Endothelial cell of umbilical vein (primary cell): ENCODE measurements at regions not wholly inside any gene's neighbourhood (a gene's known extent, or its start where the extent isn't known, plus 50 kb on each side); places are given as distances from the start of the nearest gene placed in this dataset.

Experiments
- BruUV-seq: library from RNA; stranded (reverse); fragments of 400-500 nt; replicated peaks from 2 replicates; lab custom pipeline; 2021; lab: Mats Ljungman, UMichigan
- CTCF ChIA-PET: fragments of 300-600, 350-600 bp; sonication (Branson Sonifier 250); formaldehyde crosslinking; loops from one replicate; lab custom pipeline; 2021; ENCODE audit warnings: antibody characterized with exemption, inconsistent platforms; lab: Charles Lee
- POLR2A ChIA-PET: fragments of 300-600, 350-600 bp; sonication (Branson Sonifier 250); formaldehyde crosslinking; loops from one replicate; lab custom pipeline; 2021; ENCODE audit warnings: antibody characterized with exemption, inconsistent platforms; lab: Charles Lee
- DNase-seq: peaks from one replicate; pipeline ENCODE4 v3.0.0-alpha.2; 2011; ENCODE audit warnings: low read depth, low spot score
- FAIRE-seq: peaks from 2 replicates; lab custom pipeline; 2011; peaks lifted over from hg19 to GRCh38; lab: Jason Lieb, UNC
- H2AFZ ChIP-seq: 2 replicates; pipeline ENCODE4 v1.6.0; 2012; ENCODE audit warnings: low read depth, low read length, control low read depth, inconsistent platforms
- H3K27ac ChIP-seq: 2 replicates; pipeline ENCODE4 v1.5.1; 2011; ENCODE audit warnings: low read depth, mild to moderate bottlenecking, control low read depth, low read length, moderate library complexity; ENCODE audit not compliant: insufficient read depth
- H3K27me3 ChIP-seq, 2 experiments: 2 replicates each; pipeline versions ENCODE4 v1.6.0 to v1.6.1; 2011; ENCODE audit warnings: low read length in 2 of 2, mixed read lengths in 1 of 2; ENCODE audit not compliant: control insufficient read depth in 2 of 2, insufficient read depth in 2 of 2
- H3K36me3 ChIP-seq, 2 experiments: 2 replicates in 1 of 2; 3 replicates in 1 of 2; pipeline ENCODE4 v1.5.1; 2011; ENCODE audit warnings: low read length in 2 of 2, mild to moderate bottlenecking in 1 of 2, moderate library complexity in 1 of 2; ENCODE audit not compliant: control insufficient read depth in 2 of 2, insufficient read depth in 2 of 2; ENCODE audit errors: extremely low read depth in 1 of 2
- H3K4me1 ChIP-seq: 3 replicates; pipeline ENCODE4 v1.5.1; 2011; ENCODE audit warnings: mild to moderate bottlenecking, low read length; ENCODE audit not compliant: control insufficient read depth, insufficient read depth; ENCODE audit errors: extremely low read depth
- H3K4me2 ChIP-seq: 2 replicates; pipeline ENCODE4 v1.6.1; 2011; ENCODE audit warnings: low read length, control low read depth, mixed read lengths; ENCODE audit not compliant: insufficient read depth
- H3K4me3 ChIP-seq, 3 experiments: fragments of 200-600 bp in 1 of 3; sonication (generic), shearing (Covaris generic) in 1 of 3; replicated peaks in 1 of 3; 2 replicates each; pipeline ENCODE4 v1.5.1; 2011 to 2016; ENCODE audit warnings: control low read depth in 3 of 3, low read length in 3 of 3, mild to moderate bottlenecking in 2 of 3, inconsistent platforms in 1 of 3, low read depth in 1 of 3, moderate library complexity in 1 of 3; ENCODE audit not compliant: insufficient read depth in 1 of 3
- H3K79me2 ChIP-seq: 2 replicates; pipeline ENCODE4 v1.6.0; 2012; ENCODE audit warnings: low read length, inconsistent platforms; ENCODE audit not compliant: control insufficient read depth, insufficient read depth
- H3K9ac ChIP-seq: replicated peaks from 2 replicates; pipeline ENCODE3; 2011; ENCODE audit warnings: low read length, control low read depth; ENCODE audit not compliant: insufficient read depth; ENCODE audit errors: extremely low read depth
- H3K9me1 ChIP-seq: replicated peaks from 3 replicates; pipeline ENCODE4 v1.6.0; 2011; ENCODE audit warnings: mild to moderate bottlenecking, low read length; ENCODE audit not compliant: control insufficient read depth, insufficient read depth; ENCODE audit errors: extremely low read depth
- H3K9me3 ChIP-seq: replicated peaks from 2 replicates; pipeline ENCODE4 v1.5.1; 2012; ENCODE audit warnings: low read length, inconsistent platforms; ENCODE audit not compliant: control insufficient read depth, insufficient read depth
- H4K20me1 ChIP-seq: replicated peaks from 2 replicates; pipeline ENCODE3; 2011; ENCODE audit warnings: mild to moderate bottlenecking, low read length; ENCODE audit not compliant: control insufficient read depth, insufficient read depth; ENCODE audit errors: extremely low read depth
- CTCF ChIP-seq, 2 donors: IDR thresholded peaks; 1 replicate in 1 of 2; 2 replicates in 1 of 2; pipeline ENCODE4 v1.5.1; 2011; ENCODE audit warnings: low read length in 2 of 2, mild to moderate bottlenecking in 2 of 2, moderate library complexity in 2 of 2, control low read depth in 1 of 2, inconsistent platforms in 1 of 2, low read depth in 1 of 2; ENCODE audit not compliant: insufficient read depth in 1 of 2; ENCODE audit errors: extremely low read depth in 1 of 2
- EZH2 ChIP-seq: IDR thresholded peaks from 2 replicates; pipeline ENCODE4 v1.6.1; 2012; ENCODE audit warnings: borderline replicate concordance, low read depth, mild to moderate bottlenecking, moderate library complexity, low read length, inconsistent platforms; ENCODE audit not compliant: severe bottlenecking
- FOS ChIP-seq: IDR thresholded peaks from 2 replicates; pipeline ENCODE4 v1.6.1; 2011; ENCODE audit warnings: mild to moderate bottlenecking, low read length, moderate library complexity, borderline replicate concordance; ENCODE audit not compliant: insufficient read depth
- POLR2A ChIP-seq: IDR thresholded peaks from 2 replicates; pipeline ENCODE4 v1.6.1; 2012; ENCODE audit warnings: low read depth, mild to moderate bottlenecking, control low read depth, low read length
- POLR2AphosphoS5 ChIP-seq: IDR thresholded peaks from 2 replicates; pipeline ENCODE4 v1.6.1; 2012; ENCODE audit warnings: low read depth, mild to moderate bottlenecking, control low read depth, low read length, moderate library complexity; ENCODE audit not compliant: insufficient read depth
- dilution Hi-C: fragments of 300-500 bp; cut with MboI; formaldehyde crosslinking; loops from one replicate; pipeline ENCODE4 v1.15.0; 2019; ENCODE audit warnings: low sequenced_read_pairs; ENCODE audit not compliant: extremely low pct_ligation_motif_present
- intact Hi-C: fragments of 100-400 bp; cut with micrococcal nuclease; formaldehyde crosslinking; loops from one replicate; pipeline ENCODE4 v1.10.0; 2022

GRCh38 chr9:84502066-84502465, 161.5 kb upstream of the SLC28A3 start:
- H3K9me1 ChIP-seq: no peaks in the 10 kb centered on the region
- H3K36me3 ChIP-seq: no peaks in the 10 kb centered on the region
- DNase-seq (no peak), FAIRE-seq (no peak)
- no peaks in the 10 kb centered on the region for H4K20me1 ChIP-seq
- dilution Hi-C loops (no loop called here), intact Hi-C loops (no loop called here)
- peaks cover 2% of the 10 kb centered on the region for H3K9me3 ChIP-seq
- no peak overlapping the region for H3K27ac ChIP-seq
- ChIA-PET CTCF (interaction anchor here (0.6 kb wide), 1 partner anchor 10 kb away, joined by 3 read pairs; no protein-coding TSS in a partner anchor), POLR2A (no interaction called here)
- no peaks in the 10 kb centered on the region for H3K79me2 ChIP-seq
- no peaks in the 10 kb centered on the region for H3K27me3 ChIP-seq
- TF ChIP-seq POLR2AphosphoS5 (no peak), EZH2 (no peak), POLR2A (no peak), CTCF (IDR thresholded peaks at IDR 0.05; ENCODE audit: extremely low read depth in 1 of 2, insufficient read depth in 1 of 2, low read depth in 1 of 2, low read length in 2 of 2) (no peak)
- no TSS peak for BruUV-seq
- H3K4me1 ChIP-seq: no peaks in the 10 kb centered on the region
- H2AFZ ChIP-seq: no peak overlapping the region
- H3K9ac ChIP-seq: no peak overlapping the region
- H3K4me3 ChIP-seq: no peak overlapping the region
- no peak overlapping the region for H3K4me2 ChIP-seq

- intact Hi-C loops: no loop called here
- Histone ChIP-seq H2AFZ (no peak overlapping the region), H3K4me2 (no peak overlapping the region), H3K4me1 (no peaks in the 10 kb centered on the region), H3K79me2 (no peaks in the 10 kb centered on the region), H3K9me3 (peaks cover 2% of the 10 kb centered on the region), H3K9ac (no peak overlapping the region), H3K27ac (no peak overlapping the region), H3K4me3 (no peak overlapping the region), H3K9me1 (no peaks in the 10 kb centered on the region), H3K36me3 (no peaks in the 10 kb centered on the region), H4K20me1 (no peaks in the 10 kb centered on the region), H3K27me3 (no peaks in the 10 kb centered on the region)
- FAIRE-seq (no peak), DNase-seq (no peak)
- dilution Hi-C loops: no loop called here
- TF ChIP-seq POLR2AphosphoS5: no peak
- no peak for TF ChIP-seq FOS
- no TSS peak for BruUV-seq
- ChIA-PET POLR2A (no interaction called here), CTCF (no interaction called here)
These were observed 163.8 kb upstream of the SLC28A3 start for GRCh38 chr9:84504360-84504759.
